ENCODE measurements at regions not wholly inside any gene's neighbourhood (a gene's known extent, or its start where the extent isn't known, plus 50 kb on each side); places are given as distances from the start of the nearest gene placed in this dataset.
A peak's percentile ranks its signal among the peaks of the same experiment; 100 is the strongest.
"Not testable (repeated sequence)": the region's sequence is repeated elsewhere in the genome, so short reads cannot be mapped to it uniquely, and the experiment has no call there.

- peaks cover 0 to 25% (median 16%) of the 10 kb centered on the region in 4 donors for H3K4me1 ChIP-seq
- no peak for DNase-seq
- TF ChIP-seq CTCF (IDR thresholded peaks at IDR 0.05) (no peak), POLR2AphosphoS5 (IDR thresholded peaks at IDR 0.05) (no peak), EP300 (IDR thresholded peaks at IDR 0.05) (no peak), POLR2A (IDR thresholded peaks at IDR 0.05) (no peak)
- peak overlapping the region; percentile 54 to 71 (median 60) for H3K27ac ChIP-seq
- no peaks in the 10 kb centered on the region for H3K36me3 ChIP-seq
- no peak overlapping the region for H3K4me3 ChIP-seq
- no peaks in the 10 kb centered on the region for H3K9me3 ChIP-seq
- intact Hi-C loops (cut with DNase I): loop anchor here (5.0 kb wide), 1 partner anchor 75 kb away; no protein-coding TSS in a partner anchor
- H3K27me3 ChIP-seq: no peaks in the 10 kb centered on the region
- WGBS, 2 donors: 88 to 89% methylated on average over 5 of the region's 5 CpGs
Measured at GRCh38 chr15:99487337-99487730, 78.5 kb upstream of the MEF2A start.

GRCh38 chr15:99492275-99492674, 73.5 kb upstream of the MEF2A start:
- no peaks in the 10 kb centered on the region for H3K36me3 ChIP-seq
- no peak overlapping the region for H3K27ac ChIP-seq
- TF ChIP-seq EP300 (IDR thresholded peaks at IDR 0.05): no peak
- no peak for TF ChIP-seq POLR2A (IDR thresholded peaks at IDR 0.05)
- TF ChIP-seq POLR2AphosphoS5 (IDR thresholded peaks at IDR 0.05): no peak
- no peak for TF ChIP-seq CTCF (IDR thresholded peaks at IDR 0.05)
- H3K4me3 ChIP-seq: no peak overlapping the region
- no peak for DNase-seq
- H3K4me1 ChIP-seq: peaks cover 0 to 11% (median 7%) of the 10 kb centered on the region in 4 donors
- WGBS, 2 donors: 96 to 98% methylated on average over 6 of the region's 6 CpGs
- no peaks in the 10 kb centered on the region for H3K27me3 ChIP-seq
- intact Hi-C loops (cut with DNase I): no loop called here
- H3K9me3 ChIP-seq: no peaks in the 10 kb centered on the region

- Histone ChIP-seq H3K4me3 (no peak overlapping the region), H3K4me1 (peaks cover 0 to 9% (median 3%) of the 10 kb centered on the region in 4 donors), H3K27me3 (no peaks in the 10 kb centered on the region), H3K36me3 (no peaks in the 10 kb centered on the region), H3K27ac (no peak overlapping the region), H3K9me3 (no peaks in the 10 kb centered on the region)
- DNase-seq: no peak
- TF ChIP-seq POLR2AphosphoS5 (IDR thresholded peaks at IDR 0.05) (no peak), POLR2A (IDR thresholded peaks at IDR 0.05) (no peak), CTCF (IDR thresholded peaks at IDR 0.05) (no peak), EP300 (IDR thresholded peaks at IDR 0.05) (no peak)
- 96 to 98% methylated on average over 10 of the region's 10 CpGs for WGBS, 2 donors
- intact Hi-C loops (cut with DNase I): no loop called here
Measured at GRCh38 chr15:99492716-99493115, 73.1 kb upstream of the MEF2A start.

GRCh38 chr15:99493461-99493860, 72.3 kb upstream of the MEF2A start:
- Histone ChIP-seq H3K4me3 (no peak overlapping the region), H3K27ac (no peak overlapping the region), H3K4me1 (peaks cover 0 to 9% (median 0%) of the 10 kb centered on the region in 4 donors), H3K9me3 (no peaks in the 10 kb centered on the region), H3K36me3 (no peaks in the 10 kb centered on the region), H3K27me3 (no peaks in the 10 kb centered on the region)
- DNase-seq: no peak
- intact Hi-C loops (cut with DNase I): no loop called here
- no peak for TF ChIP-seq POLR2AphosphoS5 (IDR thresholded peaks at IDR 0.05)
- 91 to 96% methylated on average over 11 of the region's 11 CpGs for WGBS, 2 donors

GRCh38 chr15:99494536-99495233, 71.1 kb upstream of the MEF2A start:
- WGBS, 2 donors: 92 to 96% methylated on average over 40 of the region's 40 CpGs
- H3K9me3 ChIP-seq; H3K4me3 ChIP-seq; H3K36me3 ChIP-seq; H3K4me1 ChIP-seq; H3K27me3 ChIP-seq; intact Hi-C loops (cut with DNase I); DNase-seq; H3K27ac ChIP-seq: not testable (repeated sequence)

Data from sigmoid colon (tissue), 6 donors.